HG03025 (cell line): ENCODE measurements at regions not wholly inside any gene's neighbourhood (a gene's known extent, or its start where the extent isn't known, plus 50 kb on each side); places are given as distances from the start of the nearest gene placed in this dataset.
A peak's percentile ranks its signal among the peaks of the same experiment; 100 is the strongest.

ENCODE experiments used
- ATAC-seq: cut with Tn5 transposase; IDR thresholded peaks from one replicate; pipeline ENCODE4 v1.9.1; 2021; ENCODE audit warnings: mild to moderate bottlenecking, moderate library complexity; ENCODE audit not compliant: unreplicated experiment, low FRiP score

- ATAC-seq: no peak
These were observed 88.5 kb upstream of the PFN2 start for GRCh38 chr3:150059241-150059640.

GRCh38 chr3:150057227-150057626 is 86.5 kb upstream of the PFN2 start:
- no peak for ATAC-seq

GRCh38 chr3:150055332-150055731 is 84.6 kb upstream of the PFN2 start:
- no peak for ATAC-seq

GRCh38 chr3:150054635-150055034 is 83.9 kb upstream of the PFN2 start:
- ATAC-seq: no peak

GRCh38 chr3:150050510-150050909 is 79.8 kb upstream of the PFN2 start:
- ATAC-seq: no peak

GRCh38 chr3:150049317-150049716 is 78.6 kb upstream of the PFN2 start:
- ATAC-seq: no peak

GRCh38 chr3:150041877-150042276 is 71.2 kb upstream of the PFN2 start:
- ATAC-seq: no peak

- no peak for ATAC-seq
These were observed 69.4 kb upstream of the PFN2 start for GRCh38 chr3:150040097-150040496.

- ATAC-seq: no peak
These were observed 68.1 kb upstream of the PFN2 start for GRCh38 chr3:150038830-150039229.

- no peak for ATAC-seq
These were observed 66.1 kb upstream of the PFN2 start for GRCh38 chr3:150036780-150037179.

GRCh38 chr3:150035910-150036612 is 65.4 kb upstream of the PFN2 start:
- ATAC-seq: no peak

- no peak for ATAC-seq
These were observed 64.6 kb upstream of the PFN2 start for GRCh38 chr3:150035301-150035779.

GRCh38 chr3:150033721-150034120 is 63.0 kb upstream of the PFN2 start:
- no peak for ATAC-seq

GRCh38 chr3:150030841-150031240 is 60.1 kb upstream of the PFN2 start:
- ATAC-seq: no peak

- no peak for ATAC-seq
These were observed 52.5 kb upstream of the PFN2 start for GRCh38 chr3:150023239-150023636.

GRCh38 chr3:150022381-150023238 is 51.9 kb upstream of the PFN2 start:
- peak; percentile 59 for ATAC-seq

- ATAC-seq: no peak
These were observed 49.8 kb upstream of the PFN2 start for GRCh38 chr3:150020527-150020926.
